CD4-positive, alpha-beta T cell treated with Interleukin-6 at 100 ng/mL for 8 hours (primary cell): ENCODE measurements at regions not wholly inside any gene's neighbourhood (a gene's known extent, or its start where the extent isn't known, plus 50 kb on each side); places are given as distances from the start of the nearest gene placed in this dataset.

ENCODE experiments used
- DNase-seq: peaks from one replicate; pipeline ENCODE4 v3.0.0-alpha.2; 2020; ENCODE audit warnings: mixed read lengths, low spot score

- no peak for DNase-seq
Measured at GRCh38 chr13:73934771-73935170, 199.4 kb downstream of the KLF12 start.

GRCh38 chr13:73934215-73934641 is 200.0 kb downstream of the KLF12 start:
- no peak for DNase-seq

- DNase-seq = no peak
Measured at GRCh38 chr13:73933795-73934194, 200.4 kb downstream of the KLF12 start.

- DNase-seq = no peak
Measured at GRCh38 chr13:73932091-73932490, 202.1 kb downstream of the KLF12 start.

GRCh38 chr13:73929287-73929932 is 204.8 kb downstream of the KLF12 start:
- DNase-seq = no peak

- DNase-seq = no peak
Measured at GRCh38 chr13:73924607-73925006, 209.6 kb downstream of the KLF12 start.

- DNase-seq = no peak
Measured at GRCh38 chr13:73922493-73923393, 211.5 kb downstream of the KLF12 start.

GRCh38 chr13:73918691-73919090 is 215.5 kb downstream of the KLF12 start:
- DNase-seq = no peak

- DNase-seq = no peak
Measured at GRCh38 chr13:73913751-73914518, 220.3 kb downstream of the KLF12 start.

- no peak for DNase-seq
Measured at GRCh38 chr13:73913079-73913740, 221.0 kb downstream of the KLF12 start.

GRCh38 chr13:73911361-73911760 is 222.8 kb downstream of the KLF12 start:
- DNase-seq = no peak

GRCh38 chr13:73910733-73911132 is 223.5 kb downstream of the KLF12 start:
- DNase-seq = no peak

GRCh38 chr13:73908809-73909208 is 225.4 kb downstream of the KLF12 start:
- DNase-seq = no peak

- DNase-seq = no peak
Measured at GRCh38 chr13:73904625-73905024, 229.6 kb downstream of the KLF12 start.

- DNase-seq = no peak
Measured at GRCh38 chr13:73903561-73903960, 230.6 kb downstream of the KLF12 start.

- no peak for DNase-seq
Measured at GRCh38 chr13:73902847-73903246, 231.4 kb downstream of the KLF12 start.

- DNase-seq = no peak
Measured at GRCh38 chr13:73902296-73902695, 231.9 kb downstream of the KLF12 start.

GRCh38 chr13:73901324-73902068 is 232.7 kb downstream of the KLF12 start:
- no peak for DNase-seq

GRCh38 chr13:73900591-73900990 is 233.6 kb downstream of the KLF12 start:
- no peak for DNase-seq

GRCh38 chr13:73898899-73899298 is 235.3 kb downstream of the KLF12 start:
- no peak for DNase-seq

- no peak for DNase-seq
Measured at GRCh38 chr13:73898276-73898675, 235.9 kb downstream of the KLF12 start.
